HG02943 (cell line): ENCODE measurements at regions not wholly inside any gene's neighbourhood (a gene's known extent, or its start where the extent isn't known, plus 50 kb on each side); places are given as distances from the start of the nearest gene placed in this dataset.

Source experiments
- ATAC-seq: cut with Tn5 transposase; IDR thresholded peaks from one replicate; pipeline ENCODE4 v1.9.1; 2021; ENCODE audit warnings: mild to moderate bottlenecking, low read depth, moderate library complexity; ENCODE audit not compliant: unreplicated experiment

DNA sequence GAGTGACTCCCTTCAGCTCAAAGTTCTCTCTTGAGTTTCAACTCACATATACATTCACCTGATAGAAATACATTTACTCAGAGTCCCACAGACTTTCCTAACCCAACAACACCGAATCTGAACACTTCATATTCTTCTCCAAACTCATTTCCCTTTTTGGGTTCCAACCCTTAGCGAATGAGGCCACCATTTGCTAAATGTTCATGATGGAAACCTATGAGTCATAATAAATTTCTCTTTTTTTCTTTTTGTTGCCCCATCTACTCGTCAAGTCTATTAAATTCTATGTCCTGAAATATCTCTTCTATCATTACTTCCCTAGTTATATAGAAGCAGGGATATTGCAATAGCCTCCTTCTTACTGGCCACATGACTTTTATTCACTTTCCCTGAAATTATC lies 100.1 kb downstream of the HLX start:
- no peak for ATAC-seq

DNA sequence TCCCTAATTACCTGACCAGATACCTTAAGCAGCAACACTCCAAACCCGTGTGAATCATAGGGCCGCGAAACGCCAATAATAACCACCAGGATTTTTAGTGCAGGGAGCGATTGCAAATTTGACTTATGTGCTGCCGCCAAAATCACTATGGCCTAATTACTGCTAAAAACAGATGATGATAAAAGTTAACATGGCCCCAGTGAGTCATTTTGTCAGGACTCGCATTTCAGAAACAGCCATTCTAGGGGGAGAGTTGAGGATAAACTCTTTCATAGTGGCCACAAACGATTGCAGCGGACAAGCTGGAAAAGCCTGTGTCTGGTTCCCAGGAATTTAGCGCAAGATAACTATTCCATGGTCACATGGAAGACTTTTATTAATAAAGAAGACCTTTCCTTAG lies 103.4 kb downstream of the HLX start:
- ATAC-seq: no peak

DNA sequence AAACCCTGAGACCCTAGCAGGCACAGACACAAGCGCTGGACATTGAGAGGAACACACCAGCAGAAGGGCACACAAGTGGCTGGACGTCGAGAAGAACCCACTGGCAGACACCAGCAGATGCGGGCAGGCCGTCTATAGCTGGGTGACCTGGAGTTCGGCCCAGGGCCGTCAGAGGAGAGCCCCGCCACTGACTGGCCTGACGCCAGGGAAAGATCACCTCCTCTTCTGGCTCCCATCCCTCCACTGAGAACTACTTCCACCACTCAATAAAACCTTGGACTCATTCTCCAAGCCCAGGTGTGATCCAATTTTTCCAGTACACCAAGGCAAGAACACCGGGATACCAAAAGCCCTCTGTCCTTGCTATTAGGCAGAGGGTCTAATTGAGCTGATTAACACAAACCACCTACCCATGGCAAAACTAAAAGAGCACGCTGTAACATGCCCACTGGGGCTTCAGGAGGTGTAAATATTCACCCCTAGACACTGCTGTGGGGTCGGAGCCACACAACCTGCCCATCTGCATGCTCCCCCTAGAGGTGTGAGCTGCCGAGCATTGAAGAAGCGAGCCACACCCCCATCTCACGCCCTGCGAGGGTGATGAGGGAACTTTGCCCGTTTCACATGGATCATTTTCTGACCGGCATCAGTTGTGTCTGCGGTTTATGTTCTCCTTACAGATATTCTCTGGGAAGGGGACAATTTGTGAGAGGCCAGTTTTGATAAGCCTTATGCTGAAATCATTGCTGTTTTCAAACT lies 104.8 kb downstream of the HLX start:
- no peak for ATAC-seq

DNA sequence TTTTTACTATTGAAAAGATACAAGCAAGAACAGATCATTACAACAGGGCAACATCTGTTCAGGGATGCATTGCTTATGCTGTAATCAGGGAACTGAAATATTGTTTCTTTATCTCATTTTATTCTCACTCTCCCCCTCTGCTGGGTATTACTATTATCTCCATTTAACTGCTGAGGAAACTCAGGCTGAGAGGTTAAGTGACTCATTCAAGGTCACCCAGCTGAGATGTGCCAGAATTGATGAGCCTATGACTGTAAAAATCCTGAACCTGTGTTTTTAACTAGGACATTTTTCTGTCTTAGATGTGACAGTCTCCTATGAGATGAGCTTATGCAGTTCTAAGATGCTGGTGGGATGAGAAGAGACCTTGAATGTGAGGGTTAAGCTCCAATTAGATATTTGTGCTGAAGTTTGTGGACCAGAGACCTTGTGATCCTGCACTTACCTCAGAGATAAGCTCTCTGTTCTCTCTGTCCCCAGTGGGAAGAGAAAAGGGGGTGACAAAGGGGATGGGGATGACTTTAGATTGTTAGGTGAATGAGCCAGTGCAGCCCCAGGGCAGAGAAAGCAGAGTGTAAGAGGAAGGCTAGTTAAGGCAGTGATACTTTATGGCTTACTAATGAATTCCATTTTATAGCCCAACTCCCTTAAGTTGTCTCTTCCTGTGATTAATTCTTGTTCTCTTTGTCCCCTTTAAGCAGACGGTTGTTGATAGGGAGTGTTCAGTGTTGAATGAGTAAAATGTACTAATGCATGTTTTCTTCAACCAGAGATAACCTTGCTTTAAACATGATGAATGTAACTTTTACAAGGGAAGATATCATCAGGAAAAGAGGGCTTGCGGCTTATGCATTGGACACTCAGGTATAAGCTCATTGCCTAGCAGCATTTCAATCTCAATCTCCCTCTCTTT lies 111.4 kb downstream of the HLX start:
- no peak for ATAC-seq

GRCh38 chr1:220991506-220991905 lies 112.3 kb downstream of the HLX start:
- ATAC-seq: no peak

- no peak for ATAC-seq
Measured at GRCh38 chr1:220991959-220992704, 112.9 kb downstream of the HLX start.

DNA sequence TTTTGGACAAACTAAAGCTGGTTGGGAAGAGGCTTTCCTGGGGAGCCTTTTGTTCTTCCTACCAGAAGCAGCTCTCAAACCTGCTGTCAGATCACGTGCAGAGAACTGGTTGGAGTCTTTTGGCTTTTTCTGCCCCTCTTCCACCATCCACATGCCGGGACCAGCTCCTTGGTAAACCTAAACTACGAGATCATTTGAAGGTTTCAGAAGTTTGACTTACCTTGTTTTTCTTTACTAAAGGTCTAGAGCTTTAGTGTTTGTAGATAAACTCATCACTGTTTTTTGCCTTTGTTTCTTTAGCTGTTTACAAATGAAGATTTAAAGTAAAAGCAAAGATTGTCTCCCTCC lies 113.4 kb downstream of the HLX start:
- no peak for ATAC-seq

DNA sequence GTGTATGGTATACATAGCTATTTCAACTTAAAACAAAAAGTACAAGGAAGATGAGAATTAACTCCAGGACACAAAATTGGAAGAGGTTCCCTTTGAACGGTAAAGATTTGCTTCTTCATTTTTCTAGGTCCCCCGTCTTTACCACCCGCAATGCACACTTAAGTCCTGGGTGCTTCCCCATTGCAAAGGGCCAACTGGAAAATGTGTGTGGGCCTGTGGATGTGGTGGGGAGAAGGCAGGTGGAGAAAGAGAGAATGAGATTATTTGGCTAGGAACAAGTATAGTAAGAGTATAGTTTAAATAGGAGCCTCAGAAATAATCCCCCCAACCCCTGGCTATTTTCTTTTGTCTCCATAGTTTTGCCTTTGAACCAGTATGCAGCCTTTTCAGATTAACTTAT lies 115.4 kb downstream of the HLX start:
- no peak for ATAC-seq

GRCh38 chr1:220997791-220998190 lies 118.5 kb downstream of the HLX start:
- ATAC-seq: no peak

DNA sequence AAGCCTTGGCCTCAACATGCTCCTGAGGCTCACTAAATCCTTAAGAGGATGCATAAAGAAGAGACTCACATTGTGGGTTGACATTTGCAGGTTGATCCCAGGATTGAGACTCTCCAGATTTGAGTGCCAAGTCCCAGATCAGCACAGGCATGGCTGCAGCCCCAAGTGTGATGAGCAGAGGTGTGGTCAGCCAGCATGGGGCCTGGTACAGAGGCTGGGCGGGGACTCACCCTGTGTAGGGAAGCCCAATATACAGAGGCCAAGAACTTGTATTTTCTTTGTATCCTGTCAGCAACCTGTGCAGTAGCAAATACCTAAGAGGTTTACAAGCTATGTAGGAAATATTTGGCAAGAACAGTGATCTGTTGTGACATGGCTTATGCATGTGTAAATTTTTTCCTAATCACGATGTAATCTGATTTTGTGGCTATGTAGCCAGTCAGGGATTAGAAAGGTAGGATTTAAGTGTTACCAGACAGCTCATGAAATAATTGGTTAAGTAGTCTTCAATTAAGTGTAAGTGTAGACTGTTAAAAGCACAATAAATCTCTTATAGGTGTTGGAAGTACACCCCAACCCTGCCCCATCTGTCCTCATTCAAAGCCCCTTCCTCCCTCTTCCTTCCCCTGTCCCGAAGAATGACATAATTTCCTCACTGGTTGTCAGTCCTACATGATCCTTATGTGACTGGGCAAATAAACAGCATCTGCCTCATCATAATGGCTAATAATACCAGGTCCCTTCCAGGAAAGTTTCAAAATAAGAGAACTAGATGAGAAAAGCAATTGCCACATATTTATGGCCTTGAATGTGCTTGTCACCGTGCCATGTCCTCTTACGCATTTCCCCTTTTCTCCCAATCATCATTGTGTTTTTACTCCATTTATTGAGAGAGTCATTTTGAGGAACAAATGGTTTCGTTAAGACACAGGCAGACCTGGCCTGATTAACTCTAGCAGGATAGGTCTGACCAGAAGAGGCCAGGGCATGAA lies 120.9 kb downstream of the HLX start:
- no peak for ATAC-seq

DNA sequence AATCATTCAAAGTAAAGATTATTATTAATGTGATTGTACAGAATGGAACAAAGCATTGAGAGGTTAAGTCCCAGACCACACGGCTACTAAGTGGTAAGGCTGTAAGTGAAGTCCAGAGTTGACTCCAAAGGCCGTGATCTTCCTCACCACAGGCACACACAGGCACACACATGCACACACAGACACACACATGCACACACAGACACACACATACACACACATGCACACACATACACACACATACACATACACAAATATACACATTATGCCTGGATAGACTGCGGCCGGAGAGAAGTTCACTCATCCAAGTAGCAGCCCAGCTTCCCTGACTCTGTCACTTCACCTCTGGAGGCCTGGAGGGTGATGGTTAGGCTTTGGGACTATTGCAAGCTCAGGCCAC lies 121.9 kb downstream of the HLX start:
- ATAC-seq: no peak

DNA sequence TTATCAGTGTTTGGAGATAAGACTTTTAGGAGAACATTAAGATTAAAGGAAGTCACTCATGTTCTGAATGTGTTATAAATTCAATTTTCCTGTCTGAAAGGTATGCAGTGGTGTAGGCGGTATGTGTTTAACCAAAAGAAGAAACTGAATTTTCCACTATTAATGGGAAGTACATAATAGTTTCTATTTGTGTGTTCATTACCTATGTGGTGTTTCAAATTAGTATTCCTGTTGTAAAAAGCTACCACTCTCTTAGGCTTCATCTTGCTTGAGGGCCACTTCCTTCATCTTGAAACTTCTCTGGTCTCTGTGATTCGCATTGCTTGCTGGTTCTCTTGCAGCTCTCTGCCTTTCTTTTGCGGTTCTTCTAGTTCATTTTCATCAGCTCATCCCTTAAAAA lies 123.4 kb downstream of the HLX start:
- no peak for ATAC-seq

DNA sequence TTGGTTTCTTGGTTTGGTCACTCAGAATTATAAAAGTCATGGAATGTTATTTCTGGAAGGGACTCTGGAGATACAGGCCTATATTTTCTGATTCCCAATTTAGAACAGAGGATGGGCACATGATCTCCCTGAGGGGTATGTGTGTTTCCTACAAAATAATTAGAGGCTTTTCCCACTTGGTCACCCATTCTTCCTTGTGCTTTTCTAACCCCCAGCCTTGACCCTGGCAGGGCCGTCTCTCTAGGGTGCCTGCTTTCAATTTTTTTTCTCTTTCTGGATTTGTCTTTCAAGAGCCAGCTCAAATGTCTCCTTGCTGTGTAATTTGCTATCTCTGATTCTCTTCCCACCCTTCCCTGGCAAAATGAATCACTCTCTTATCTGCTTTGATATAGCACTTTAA lies 131.9 kb downstream of the HLX start:
- ATAC-seq: no peak

- no peak for ATAC-seq
Measured at GRCh38 chr1:221012120-221012519, 132.9 kb downstream of the HLX start.

- no peak for ATAC-seq
Measured at GRCh38 chr1:221013691-221014660, 134.7 kb downstream of the HLX start.

GRCh38 chr1:221015159-221015790 lies 136.0 kb downstream of the HLX start:
- ATAC-seq: no peak

GRCh38 chr1:221016751-221017150 lies 137.5 kb downstream of the HLX start:
- ATAC-seq: no peak

- no peak for ATAC-seq
Measured at GRCh38 chr1:221018414-221018813, 139.2 kb downstream of the HLX start.
